HG03280 (cell line): ENCODE measurements at regions not wholly inside any gene's neighbourhood (a gene's known extent, or its start where the extent isn't known, plus 50 kb on each side); places are given as distances from the start of the nearest gene placed in this dataset.

ENCODE experiments used
- ATAC-seq: cut with Tn5 transposase; IDR thresholded peaks from one replicate; pipeline ENCODE4 v1.9.1; 2021; ENCODE audit warnings: mild to moderate bottlenecking, moderate library complexity; ENCODE audit not compliant: unreplicated experiment

DNA sequence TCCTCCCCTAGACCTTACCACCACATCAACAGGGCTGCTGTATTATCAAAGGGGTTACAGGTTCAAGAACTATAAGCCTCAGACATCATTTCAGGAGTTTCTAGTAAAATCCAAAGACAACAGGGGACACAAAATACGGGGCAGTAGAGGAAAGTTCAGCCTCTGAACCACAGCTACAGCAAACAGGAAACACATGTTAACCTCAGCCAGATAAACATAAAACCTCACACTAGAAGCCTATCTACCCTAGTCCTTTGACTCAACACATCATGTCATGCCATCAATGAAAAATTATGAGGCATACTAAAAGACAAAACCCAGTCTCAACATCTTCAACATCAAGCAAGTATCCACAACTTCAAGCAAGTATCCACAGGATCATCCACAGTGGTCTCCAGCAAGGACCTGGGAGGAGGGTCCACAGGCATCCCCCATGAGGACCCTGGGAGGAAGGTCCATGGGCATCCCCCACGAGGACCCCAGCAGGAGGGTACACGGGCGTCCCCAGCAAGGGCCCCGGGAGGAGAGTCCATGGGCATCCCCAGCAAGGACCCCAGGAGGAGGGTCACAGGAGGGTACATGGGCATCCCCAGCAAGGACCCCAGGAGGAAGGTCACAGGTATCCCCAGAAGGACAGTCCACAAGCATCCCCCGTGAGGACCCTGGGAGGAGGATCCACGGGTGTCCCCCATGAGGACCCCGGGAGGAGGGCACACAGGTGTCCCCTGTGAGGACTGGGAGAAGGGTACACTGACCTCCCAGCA, 440.0 kb downstream of the MATN1 start:
- ATAC-seq: no peak

DNA sequence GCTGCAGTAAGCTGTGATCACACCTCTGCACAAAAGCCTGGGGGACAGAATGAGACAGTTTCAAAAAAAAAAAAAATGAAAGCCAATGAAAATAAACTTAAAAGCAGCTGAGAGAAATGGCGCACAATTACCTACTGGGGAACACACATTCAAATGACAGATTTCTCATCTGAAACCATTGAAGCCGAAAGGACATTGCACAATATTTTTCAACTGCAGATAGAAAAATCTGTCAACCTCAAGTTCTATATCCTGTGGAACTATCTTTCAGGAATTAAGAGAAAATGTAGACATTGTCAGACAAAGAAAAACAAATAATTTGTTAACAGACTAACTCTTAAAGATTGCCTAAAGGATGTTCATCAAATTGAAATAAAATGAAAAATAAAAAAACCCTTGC, 442.8 kb downstream of the MATN1 start:
- ATAC-seq: no peak

- no peak for ATAC-seq
These were observed 445.5 kb downstream of the MATN1 start for GRCh38 chr1:30277911-30278310.

DNA sequence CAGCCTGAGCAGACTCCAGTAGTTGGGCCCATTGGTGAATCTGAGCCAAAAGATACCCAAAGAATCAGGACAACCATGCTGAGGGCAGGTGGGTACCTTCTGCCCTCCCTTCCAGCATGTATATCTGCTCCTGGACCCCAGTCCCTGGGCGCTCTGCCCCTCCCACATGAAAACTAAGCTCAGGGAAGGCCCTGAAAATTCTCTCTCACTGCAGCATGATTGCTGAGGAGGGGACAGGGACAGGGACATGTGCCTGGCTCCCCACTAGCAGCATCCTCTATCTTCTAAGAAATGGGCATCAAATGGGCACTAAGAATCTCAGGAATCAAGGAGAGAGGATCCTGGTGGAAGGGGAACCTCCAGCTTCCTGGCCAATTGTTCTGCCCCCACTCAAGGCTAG, 446.0 kb downstream of the MATN1 start:
- ATAC-seq: no peak

- no peak for ATAC-seq
These were observed 447.2 kb downstream of the MATN1 start for GRCh38 chr1:30275926-30276764.

- no peak for ATAC-seq
These were observed 448.3 kb downstream of the MATN1 start for GRCh38 chr1:30274976-30275621.

DNA sequence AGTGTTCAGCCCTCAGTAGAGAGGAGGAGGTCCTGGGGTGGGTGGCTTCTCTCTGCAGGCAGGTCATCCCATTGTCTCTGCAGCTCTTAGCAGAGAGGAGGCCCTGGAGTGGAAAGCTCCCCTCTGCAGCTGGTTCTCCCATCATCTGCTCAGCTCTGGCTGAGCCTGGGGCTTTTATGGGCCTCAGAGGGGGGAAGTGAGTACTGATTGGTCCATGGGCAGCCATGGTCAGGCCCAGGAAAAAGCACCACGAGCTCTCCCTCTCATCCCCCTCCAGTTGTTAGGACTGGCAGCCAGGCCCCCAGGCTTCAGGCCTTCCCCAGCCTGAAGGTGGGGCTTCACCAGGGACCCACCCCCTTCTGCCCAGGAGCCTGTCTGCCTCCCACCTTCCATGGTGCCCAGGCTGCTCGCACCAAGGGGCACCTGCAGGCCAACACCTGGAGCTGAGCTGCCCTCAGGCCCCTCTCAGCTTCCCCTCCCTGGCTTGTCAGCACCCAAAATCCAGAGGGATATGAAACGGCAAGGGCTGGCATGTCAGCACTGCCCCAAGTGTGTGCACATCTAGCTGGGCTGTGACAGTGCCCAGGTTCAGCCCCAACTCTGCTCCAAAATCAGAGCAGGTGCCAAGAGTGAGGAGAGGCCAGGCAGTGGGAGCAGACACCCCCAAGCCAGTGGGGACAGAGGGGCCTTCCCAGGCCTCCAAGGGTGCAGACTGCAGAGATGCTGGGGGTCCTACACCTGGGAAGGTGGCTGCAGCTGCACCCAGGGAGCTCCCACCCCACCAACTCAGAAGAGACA, 449.0 kb downstream of the MATN1 start:
- no peak for ATAC-seq

GRCh38 chr1:30273456-30273855, 449.9 kb downstream of the MATN1 start:
- no peak for ATAC-seq

DNA sequence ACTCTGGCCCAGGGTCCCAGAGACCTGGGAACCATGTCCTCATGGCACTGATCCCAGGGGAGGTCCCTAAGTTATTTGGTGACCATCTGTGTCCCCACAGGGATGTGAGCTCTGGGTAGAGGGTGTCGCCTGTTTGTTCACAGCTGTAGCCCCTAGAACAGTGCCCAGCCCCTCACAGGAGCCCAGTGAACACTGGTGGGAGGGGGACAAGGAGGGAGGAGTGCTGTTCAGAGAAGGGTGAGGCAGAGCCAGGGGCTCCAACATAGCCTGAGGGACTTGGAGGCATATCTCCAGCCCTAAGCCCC, 450.4 kb downstream of the MATN1 start:
- ATAC-seq: no peak

DNA sequence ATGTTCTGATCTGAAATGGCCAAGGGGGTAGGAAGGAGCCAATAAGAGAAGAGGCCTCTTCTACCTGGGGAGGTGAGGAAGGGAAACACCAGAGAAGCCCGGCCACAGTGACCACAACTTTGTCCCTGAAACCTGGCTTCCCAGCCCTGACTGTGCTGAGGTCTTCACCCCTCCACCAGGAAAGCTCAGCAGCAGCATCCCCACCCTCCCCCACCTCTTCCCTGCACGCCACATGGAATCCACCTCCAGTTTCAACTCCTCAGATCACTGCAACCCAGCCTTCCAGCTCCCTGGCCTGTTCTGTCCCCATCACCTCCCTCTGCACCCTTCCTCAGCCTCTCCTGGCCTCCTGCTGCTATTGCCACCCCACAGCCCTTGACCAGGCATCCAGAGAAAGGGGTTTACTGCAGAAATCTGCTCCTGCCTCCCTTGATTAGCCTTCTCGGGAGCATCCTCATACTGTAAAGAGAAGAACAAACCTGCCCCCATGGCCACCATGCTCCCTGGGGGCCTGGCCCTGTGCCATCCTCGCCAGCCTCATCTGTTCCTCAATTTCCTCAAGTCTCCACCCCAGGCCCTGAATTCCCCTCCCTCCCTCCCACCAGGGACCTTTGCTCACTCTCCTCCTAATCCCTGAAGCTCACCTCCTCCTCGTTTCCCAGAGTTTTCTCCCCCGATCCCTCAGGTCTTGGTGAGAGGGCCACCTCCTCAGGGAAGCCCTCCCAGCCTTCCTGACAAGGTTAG, 450.9 kb downstream of the MATN1 start:
- ATAC-seq: no peak

- ATAC-seq: no peak
These were observed 451.7 kb downstream of the MATN1 start for GRCh38 chr1:30271401-30272276.

DNA sequence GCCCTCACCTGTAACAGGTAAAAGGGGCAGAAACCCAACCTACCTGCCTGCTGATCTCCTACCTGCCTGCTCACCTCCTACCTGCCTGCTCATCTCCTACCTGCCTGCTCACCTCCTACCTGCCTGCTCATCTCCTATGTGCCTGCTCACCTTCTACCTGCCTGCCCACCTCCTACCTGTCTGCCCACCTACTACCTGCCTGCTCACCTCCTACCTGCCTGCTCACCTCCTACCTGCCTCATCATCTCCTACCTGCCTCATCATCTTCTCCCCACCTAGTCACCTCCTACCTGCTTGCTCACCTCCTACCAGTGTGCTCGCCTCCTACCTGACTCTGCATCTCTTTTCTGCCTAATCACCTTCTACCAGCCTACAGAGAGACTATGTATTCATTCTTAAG, 452.9 kb downstream of the MATN1 start:
- ATAC-seq: no peak

DNA sequence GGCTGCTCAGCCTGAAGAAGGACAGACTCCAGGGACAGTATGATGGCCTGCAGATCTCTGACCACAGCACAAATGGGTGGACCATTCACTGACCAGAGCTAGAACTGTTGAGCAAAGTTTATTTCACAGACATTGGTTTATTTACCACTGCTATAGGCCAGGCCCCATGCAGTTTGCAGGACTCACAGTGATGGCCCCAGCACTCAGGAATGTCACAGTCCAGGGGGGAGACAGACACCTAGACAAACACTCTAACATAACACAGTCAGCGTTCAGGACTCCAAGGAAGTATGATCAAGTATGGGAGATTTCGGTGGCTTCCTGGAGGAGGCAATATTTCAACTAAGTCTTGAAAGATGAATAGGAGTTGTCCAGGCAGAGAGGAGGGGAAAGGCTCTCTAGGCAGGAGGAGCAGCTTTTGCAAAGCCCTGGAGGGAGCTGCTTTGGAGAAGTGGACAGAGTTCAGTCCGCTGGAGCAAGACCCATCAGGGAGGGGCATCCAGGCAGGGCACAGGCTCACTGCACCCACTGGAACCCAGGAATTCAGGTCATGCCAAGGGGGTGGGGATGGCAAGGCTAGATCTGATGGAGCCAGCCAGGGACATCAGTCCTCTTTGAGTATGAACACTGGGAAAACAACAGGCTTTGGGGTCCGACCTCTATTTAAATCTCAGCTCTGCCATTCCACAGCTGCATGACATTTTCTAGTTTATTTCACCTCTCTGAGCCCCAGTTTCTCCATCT, 454.3 kb downstream of the MATN1 start:
- ATAC-seq: no peak

- ATAC-seq: no peak
These were observed 455.5 kb downstream of the MATN1 start for GRCh38 chr1:30267856-30268255.

GRCh38 chr1:30267046-30267445, 456.3 kb downstream of the MATN1 start:
- no peak for ATAC-seq

GRCh38 chr1:30265127-30266070, 458.0 kb downstream of the MATN1 start:
- no peak for ATAC-seq

DNA sequence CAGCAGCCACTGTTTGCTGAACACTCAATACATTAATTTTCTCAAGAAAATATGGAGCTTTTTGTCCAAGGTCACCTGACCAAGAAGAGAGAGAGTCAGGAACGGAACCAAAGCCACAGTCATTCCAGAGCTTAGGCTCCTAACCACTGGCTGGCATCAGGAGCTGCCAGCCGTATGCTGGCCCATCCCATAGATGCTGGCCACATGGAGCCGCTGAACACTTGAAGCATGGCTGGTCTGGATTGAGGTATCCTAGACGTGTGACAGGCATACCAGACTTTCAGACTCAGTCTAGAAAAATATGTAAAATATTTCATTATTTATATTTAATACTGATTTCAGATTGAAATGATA, 458.7 kb downstream of the MATN1 start:
- no peak for ATAC-seq
